Heart right ventricle (tissue), 16 donors: ENCODE measurements at regions not wholly inside any gene's neighbourhood (a gene's known extent, or its start where the extent isn't known, plus 50 kb on each side); places are given as distances from the start of the nearest gene placed in this dataset.
A peak's percentile ranks its signal among the peaks of the same experiment; 100 is the strongest.

ENCODE experiments used
- ATAC-seq, 8 donors: fragments of 200-7000 bp; cut with Tn5 transposase; one replicate each; pipeline ENCODE4 v1.9.1; 2020; ENCODE audit warnings: mild to moderate bottlenecking in 8 of 8, moderate library complexity in 8 of 8, moderate number of reproducible peaks in 1 of 8
- DNase-seq, 2 donors: peaks; one replicate each; pipeline ENCODE4 v3.0.0-alpha.2; 2020
- H3K27ac ChIP-seq, 10 donors: fragments of 200-600 bp; sonication (generic) in 2 of 10; one replicate each; pipeline versions ENCODE4 v1.5.0 to v1.8.0; 2020 to 2022; ENCODE audit warnings: mild to moderate bottlenecking in 3 of 10
- H3K27me3 ChIP-seq, 7 donors: fragments of 200-600 bp; one replicate each; pipeline ENCODE4 v1.8.0; 2021 to 2022; ENCODE audit warnings: mild to moderate bottlenecking in 2 of 7
- H3K36me3 ChIP-seq, 9 donors: fragments of 200-600 bp; sonication (generic) in 1 of 9; one replicate each; pipeline versions ENCODE4 v1.5.0 to v1.8.0; 2020 to 2022; ENCODE audit warnings: mild to moderate bottlenecking in 2 of 9
- H3K4me1 ChIP-seq, 9 donors: fragments of 200-600 bp; sonication (generic) in 1 of 9; one replicate each; pipeline versions ENCODE4 v1.5.0 to v1.8.0; 2020 to 2022; ENCODE audit warnings: mild to moderate bottlenecking in 4 of 9
- H3K4me3 ChIP-seq, 10 donors: fragments of 200-600 bp; sonication (generic) in 2 of 10; one replicate each; pipeline versions ENCODE4 v1.5.0 to v1.8.0; 2020 to 2022; ENCODE audit warnings: mild to moderate bottlenecking in 7 of 10, moderate library complexity in 2 of 10
- H3K9me3 ChIP-seq, 11 donors: fragments of 200-600 bp in 10 of 11; sonication (generic) in 2 of 11; one replicate each; pipeline versions ENCODE4 v1.5.0 to v1.8.0; 2013 to 2022; ENCODE audit warnings: mild to moderate bottlenecking in 2 of 11, control low read depth in 1 of 11, moderate library complexity in 1 of 11
- CTCF ChIP-seq, 9 donors: fragments of 200-600 bp; sonication (generic) in 2 of 9; IDR thresholded peaks; one replicate each; pipeline versions ENCODE4 v1.5.0 to v1.8.0; 2021 to 2022; ENCODE audit warnings: antibody characterized with exemption in 9 of 9, mild to moderate bottlenecking in 5 of 9, moderate library complexity in 1 of 9
- WGBS, 2 donors: extraction: QIAGEN DNeasy Blood & Tissue Kit; methylation state at CpG; one replicate each; pipeline ENCODE4 v1.1.7; 2013; ENCODE audit warnings: inconsistent platforms in 1 of 2; 5-methylcytosine and 5-hydroxymethylcytosine counted together
- intact Hi-C, 10 donors: fragments of 100-400 bp; cut with DNase I; formaldehyde crosslinking; loops; one replicate each; pipeline versions ENCODE4 v1.11.1 to v1.14.2; 2022
- donor health status: Arrhythmogenic right ventricular cardiomyopathy.
- donor health status: ischemic (EF 13 %, LVEDD 7.1; RV severe dilation, severe dysfunction).
- donor health status: healthy with polysubstance abuse.
- donor health status: DM: no; HTN: yes; CAD: no.
- donor health status: DM: no; HTN: no; CAD: no.
- donor health status: ischemic (EF 25% LVEDD 6.9; RV normal size, moderate dysfunction).
- donor health status: ischemic (EF 25% LVEDD 5.7; RV mildly dilated, moderate dysfunction).
- donor health status: healthy.
- donor health status: DM: yes; HTN: yes; CAD: no.
- donor health status: Ischemic cardiomyopathy.
- donor health status: ischemic (EF 35%, LVEDD 5.7; RV mildly dilated, moderate dysfunction).
- donor health status: nonischemic (EF 11% LVEDD 7.7; RV severe dilation, severe dysfunction).
- donor health status: DM: yes; HTN: yes; CAD: no.
- donor health status: PGD.
- donor health status: ischemic (EF 29% LVEDD 5.4; RV normal size, mild dysfunction).
- donor health status: nonischemic (EF 23%, LVEDD 6.1; RV moderate dilation, normal function).

GRCh38 chr6:26286168-26286877, 78.7 kb upstream of the BTN3A2 start:
- DNase-seq (peak; percentile 44 to 75), ATAC-seq (peak; percentile 58 to 86 (median 72))
- peak overlapping the region; percentile 29 to 78 (median 65) for H3K4me3 ChIP-seq
- WGBS, 2 donors: 5 to 7% methylated on average over 18 of the region's 18 CpGs
- H3K27ac ChIP-seq: peak overlapping the region; percentile 87 to 96 (median 92)
- H3K27me3 ChIP-seq: no peaks in the 10 kb centered on the region
- H3K36me3 ChIP-seq: no peaks in the 10 kb centered on the region
- peaks cover 0 to 22% (median 14%) of the 10 kb centered on the region in 9 donors for H3K4me1 ChIP-seq
- TF ChIP-seq CTCF (IDR thresholded peaks at IDR 0.05): no peak
- H3K9me3 ChIP-seq: peaks cover 0 to 19% (median 0%) of the 10 kb centered on the region in 11 donors
- intact Hi-C loops: loop anchor here in 6 of 10 donors (5.0 to 10.0 kb wide), 10 partner anchors 52 to 1518 kb away; a partner anchor contains a TSS

- no peaks in the 10 kb centered on the region for H3K36me3 ChIP-seq
- intact Hi-C loops: loop anchor here in 6 of 10 donors (5.0 to 10.0 kb wide), 10 partner anchors 53 to 1517 kb away; a partner anchor contains a TSS
- peaks cover 0 to 14% (median 11%) of the 10 kb centered on the region in 9 donors for H3K4me1 ChIP-seq
- H3K9me3 ChIP-seq: peaks cover 0 to 19% (median 0%) of the 10 kb centered on the region in 11 donors
- 84 to 89% methylated on average over 6 of the region's 6 CpGs for WGBS, 2 donors
- DNase-seq: no peak
- H3K27ac ChIP-seq: no peak overlapping the region
- no peak for ATAC-seq
- no peak for TF ChIP-seq CTCF (IDR thresholded peaks at IDR 0.05)
- H3K27me3 ChIP-seq: no peaks in the 10 kb centered on the region
- no peak overlapping the region for H3K4me3 ChIP-seq
These were observed 76.8 kb upstream of the BTN3A2 start for GRCh38 chr6:26288155-26288554.

- intact Hi-C loops: no loop called here
- 74 to 75% methylated on average over 5 of the region's 5 CpGs for WGBS, 2 donors
- Histone ChIP-seq H3K9me3 (peaks cover 0 to 19% (median 0%) of the 10 kb centered on the region in 11 donors), H3K27ac (no peak overlapping the region), H3K4me3 (no peak overlapping the region), H3K36me3 (no peaks in the 10 kb centered on the region), H3K27me3 (peaks cover 0 to 17% (median 0%) of the 10 kb centered on the region in 7 donors), H3K4me1 (peaks cover 0 to 4% (median 0%) of the 10 kb centered on the region in 9 donors)
- no peak for TF ChIP-seq CTCF (IDR thresholded peaks at IDR 0.05)
- ATAC-seq (no peak), DNase-seq (no peak)
These were observed 74.1 kb upstream of the BTN3A2 start for GRCh38 chr6:26290941-26291340.

- no peak for TF ChIP-seq CTCF (IDR thresholded peaks at IDR 0.05)
- peaks cover 0 to 6% (median 0%) of the 10 kb centered on the region in 9 donors for H3K4me1 ChIP-seq
- H3K36me3 ChIP-seq: no peaks in the 10 kb centered on the region
- WGBS, 2 donors: 84 to 90% methylated on average over 1 of the region's 1 CpG
- no peak for ATAC-seq
- H3K27ac ChIP-seq: no peak overlapping the region
- intact Hi-C loops: no loop called here
- H3K4me3 ChIP-seq: no peak overlapping the region
- DNase-seq: no peak
- H3K9me3 ChIP-seq: peaks cover 0 to 15% (median 0%) of the 10 kb centered on the region in 11 donors
- H3K27me3 ChIP-seq: peaks cover 0 to 28% (median 0%) of the 10 kb centered on the region in 7 donors
These were observed 72.3 kb upstream of the BTN3A2 start for GRCh38 chr6:26292709-26293108.
